NCI-H446 treated with DMSO at 0.1 percent for 48 hours (cell line): ENCODE measurements at regions not wholly inside any gene's neighbourhood (a gene's known extent, or its start where the extent isn't known, plus 50 kb on each side); places are given as distances from the start of the nearest gene placed in this dataset.

Source experiments
- DNase-seq: peaks from one replicate; lab custom pipeline; 2025; lab: John Stamatoyannopoulos, UW

GRCh38 chr17:74088285-74088933, 115.1 kb upstream of the RPL38 start:
- no peak for DNase-seq

GRCh38 chr17:74088934-74089329, 114.5 kb upstream of the RPL38 start:
- no peak for DNase-seq

GRCh38 chr17:74089380-74089779, 114.1 kb upstream of the RPL38 start:
- no peak for DNase-seq

DNA sequence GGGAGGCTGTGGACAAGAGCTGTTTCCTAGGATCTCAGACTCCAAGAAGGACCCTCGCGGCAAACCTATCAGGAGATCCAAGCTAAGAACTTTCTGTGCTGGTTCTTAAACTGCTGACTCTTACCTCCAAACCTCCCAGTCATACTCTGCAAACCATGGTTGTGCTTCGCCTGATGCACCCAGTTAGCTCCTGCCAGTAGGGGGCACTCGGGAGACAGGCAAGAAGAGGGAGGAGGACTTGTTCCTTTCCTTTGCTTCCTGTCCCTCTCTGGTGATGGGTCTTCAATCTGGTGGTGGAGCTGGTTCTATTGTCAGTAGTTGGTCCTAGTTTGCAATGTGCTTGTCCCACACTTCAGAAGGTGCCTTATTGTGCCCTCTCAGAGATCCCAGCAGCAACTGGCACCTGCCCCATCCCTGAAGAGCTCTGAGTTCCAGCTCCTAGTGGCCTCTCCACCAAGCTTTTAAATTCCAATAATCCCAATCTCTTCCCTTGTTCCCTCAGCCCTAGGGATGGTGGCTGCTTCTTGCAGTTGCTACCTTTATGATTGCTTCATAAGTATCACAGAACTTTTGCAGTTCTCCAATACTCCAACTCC, 113.5 kb upstream of the RPL38 start:
- DNase-seq: peak; percentile 6

- no peak for DNase-seq
Observed at GRCh38 chr17:74094651-74095050, 108.8 kb upstream of the RPL38 start.

- DNase-seq: no peak
Observed at GRCh38 chr17:74096456-74096855, 107.0 kb upstream of the RPL38 start.

GRCh38 chr17:74097450-74098135, 105.9 kb upstream of the RPL38 start:
- DNase-seq: no peak

DNA sequence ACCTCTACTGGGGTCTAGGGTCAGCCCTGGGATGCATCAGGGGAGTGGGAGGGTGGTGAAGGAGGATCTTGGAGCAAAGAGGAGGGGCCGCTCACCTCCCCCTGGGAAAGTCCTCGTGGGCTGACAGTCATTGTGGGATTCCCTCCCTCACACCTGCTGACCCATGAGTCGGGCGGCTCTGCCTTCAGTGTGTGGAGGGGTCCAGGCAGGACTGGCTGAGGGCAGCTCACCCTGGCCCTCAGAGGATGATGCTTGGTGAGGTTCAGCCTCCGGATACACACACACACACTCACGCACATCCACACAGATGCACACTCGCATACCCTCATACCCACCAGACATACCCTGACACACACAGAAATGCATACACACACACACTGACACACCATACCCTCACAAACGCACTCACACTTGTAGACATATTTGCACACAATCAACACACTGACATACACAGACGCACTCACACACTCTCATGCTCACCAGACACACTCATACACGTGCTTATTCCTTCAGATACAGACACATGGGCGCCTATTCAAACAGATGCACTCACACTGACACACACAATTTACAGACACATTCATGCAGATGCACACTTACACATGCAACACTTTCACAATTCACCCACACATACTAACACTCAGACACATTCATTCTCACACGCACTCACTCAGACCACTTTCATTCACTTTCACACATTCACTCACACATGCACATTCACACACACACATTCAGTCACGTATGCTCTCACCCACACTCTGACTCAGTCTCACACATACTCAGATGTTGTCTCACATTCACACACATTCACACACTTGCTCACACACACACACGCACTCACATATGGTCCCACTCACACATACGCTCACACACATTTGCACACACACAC, 105.1 kb upstream of the RPL38 start:
- DNase-seq: no peak

GRCh38 chr17:74099442-74100340, 103.8 kb upstream of the RPL38 start:
- no peak for DNase-seq

DNA sequence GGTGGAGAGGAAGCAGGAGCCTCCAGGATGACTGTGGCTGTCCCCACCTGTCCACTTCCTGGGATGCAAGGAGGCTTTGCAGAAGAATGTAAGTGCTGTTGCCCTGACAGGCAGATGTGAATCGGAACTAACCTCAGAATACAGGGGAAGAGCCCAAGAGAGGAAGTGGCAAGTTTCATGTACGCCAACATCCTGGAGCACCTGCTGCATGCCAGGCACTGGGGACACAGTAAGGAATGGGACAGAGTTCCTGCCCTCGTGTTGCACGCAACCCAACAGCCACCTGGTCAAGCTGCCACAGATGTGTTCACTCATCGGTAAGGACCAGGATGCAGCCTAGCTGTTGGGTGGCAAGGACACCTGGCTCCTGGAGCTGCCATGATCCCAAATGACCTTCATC, 98.6 kb upstream of the RPL38 start:
- no peak for DNase-seq

DNA sequence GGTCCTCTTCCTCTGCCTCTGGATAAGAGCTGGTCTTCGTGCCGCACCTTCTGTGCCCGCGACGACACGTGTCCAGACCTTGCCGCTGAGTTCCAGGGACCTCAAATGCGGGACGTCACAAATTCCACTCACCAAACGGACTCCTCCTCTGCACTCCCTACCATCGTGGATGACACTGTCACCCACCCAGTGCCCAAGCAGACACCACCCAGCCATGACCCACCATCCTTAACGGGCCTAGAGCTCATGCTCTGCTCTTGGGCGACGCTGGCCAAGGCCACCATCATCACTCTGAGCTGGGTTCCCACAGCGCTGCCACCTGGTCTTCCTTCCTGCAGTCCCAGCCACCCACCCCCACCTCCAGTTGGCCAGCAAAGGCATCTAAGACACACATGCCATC, 96.4 kb upstream of the RPL38 start:
- no peak for DNase-seq

- no peak for DNase-seq
Observed at GRCh38 chr17:74108126-74108705, 95.3 kb upstream of the RPL38 start.

- DNase-seq: no peak
Observed at GRCh38 chr17:74110467-74110866, 93.0 kb upstream of the RPL38 start.

- no peak for DNase-seq
Observed at GRCh38 chr17:74113326-74113725, 90.2 kb upstream of the RPL38 start.

- no peak for DNase-seq
Observed at GRCh38 chr17:74113952-74114351, 89.5 kb upstream of the RPL38 start.

GRCh38 chr17:74114881-74115470, 88.5 kb upstream of the RPL38 start:
- no peak for DNase-seq

DNA sequence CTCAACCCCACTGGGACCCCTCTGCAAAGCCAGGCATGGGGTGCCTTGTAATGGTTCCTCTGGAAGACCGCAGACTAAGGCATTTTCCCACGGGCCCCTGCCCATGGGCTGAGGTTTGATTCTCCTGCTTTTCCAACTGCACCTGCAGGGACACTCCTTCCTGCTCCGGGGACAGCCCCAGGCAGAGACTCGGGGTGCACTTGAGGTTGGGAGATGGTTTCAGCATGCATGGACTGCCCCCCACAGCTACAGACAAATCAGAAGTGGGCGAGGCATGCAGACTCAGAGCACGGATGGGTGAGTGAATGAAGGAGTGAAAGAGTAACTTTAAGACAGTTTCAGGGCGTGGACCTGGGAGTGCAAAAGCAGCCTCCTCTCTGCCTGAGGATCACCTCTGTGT, 87.9 kb upstream of the RPL38 start:
- no peak for DNase-seq

DNA sequence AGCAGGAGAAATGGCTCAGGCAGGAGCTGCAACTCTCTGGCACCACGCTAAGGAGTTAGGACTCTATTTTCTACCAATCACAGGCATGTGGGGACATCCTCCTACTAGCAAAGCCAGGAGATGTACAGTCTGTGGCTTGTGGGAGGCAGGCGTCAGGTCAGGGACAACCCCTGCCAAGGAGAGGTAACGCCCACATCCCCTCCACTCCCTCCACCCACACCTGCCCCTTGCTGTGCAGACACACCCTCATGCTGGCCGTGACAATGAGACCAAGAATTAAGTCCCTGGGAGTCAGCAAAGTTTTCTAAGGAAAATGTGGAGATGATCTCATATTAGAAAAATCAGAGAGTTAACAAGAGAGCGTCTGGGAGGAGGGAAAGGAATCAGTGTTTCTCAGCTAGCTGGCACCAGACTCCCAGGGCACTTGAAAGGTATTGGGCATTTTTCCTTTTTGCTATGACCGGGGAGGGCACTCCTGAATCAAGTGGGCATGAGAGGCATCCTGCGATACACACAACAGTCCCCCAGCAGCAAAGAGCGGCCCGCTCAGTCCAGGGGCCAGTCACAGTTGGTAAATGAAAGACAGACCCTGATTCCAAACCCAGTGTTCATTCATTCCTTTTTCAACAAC, 87.3 kb upstream of the RPL38 start:
- DNase-seq: no peak

GRCh38 chr17:74117087-74117698, 86.3 kb upstream of the RPL38 start:
- no peak for DNase-seq

- DNase-seq: no peak
Observed at GRCh38 chr17:74117999-74118421, 85.5 kb upstream of the RPL38 start.
